PC-9 (cell line): ENCODE measurements at regions not wholly inside any gene's neighbourhood (a gene's known extent, or its start where the extent isn't known, plus 50 kb on each side); places are given as distances from the start of the nearest gene placed in this dataset.

Experiments used
- EZH2 ChIP-seq: fragments of 200-600 bp; sonication (generic); IDR thresholded peaks from 2 replicates; pipeline ENCODE4 v1.8.0; 2017; ENCODE audit warnings: antibody characterized with exemption, low read depth
- TF ChIP-seq, protein P1 (sequence below): fragments of 200-600 bp; sonication (generic); conservative IDR thresholded peaks from 2 replicates; pipeline ENCODE4 v1.6.1; 2017; ENCODE audit warnings: mixed run types, antibody characterized with exemption, mild to moderate bottlenecking, moderate library complexity

- TF ChIP-seq, protein P1, sequence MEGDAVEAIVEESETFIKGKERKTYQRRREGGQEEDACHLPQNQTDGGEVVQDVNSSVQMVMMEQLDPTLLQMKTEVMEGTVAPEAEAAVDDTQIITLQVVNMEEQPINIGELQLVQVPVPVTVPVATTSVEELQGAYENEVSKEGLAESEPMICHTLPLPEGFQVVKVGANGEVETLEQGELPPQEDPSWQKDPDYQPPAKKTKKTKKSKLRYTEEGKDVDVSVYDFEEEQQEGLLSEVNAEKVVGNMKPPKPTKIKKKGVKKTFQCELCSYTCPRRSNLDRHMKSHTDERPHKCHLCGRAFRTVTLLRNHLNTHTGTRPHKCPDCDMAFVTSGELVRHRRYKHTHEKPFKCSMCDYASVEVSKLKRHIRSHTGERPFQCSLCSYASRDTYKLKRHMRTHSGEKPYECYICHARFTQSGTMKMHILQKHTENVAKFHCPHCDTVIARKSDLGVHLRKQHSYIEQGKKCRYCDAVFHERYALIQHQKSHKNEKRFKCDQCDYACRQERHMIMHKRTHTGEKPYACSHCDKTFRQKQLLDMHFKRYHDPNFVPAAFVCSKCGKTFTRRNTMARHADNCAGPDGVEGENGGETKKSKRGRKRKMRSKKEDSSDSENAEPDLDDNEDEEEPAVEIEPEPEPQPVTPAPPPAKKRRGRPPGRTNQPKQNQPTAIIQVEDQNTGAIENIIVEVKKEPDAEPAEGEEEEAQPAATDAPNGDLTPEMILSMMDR: no peak
- TF ChIP-seq EZH2: no peak
Observed at GRCh38 chr9:79465156-79465555, 106.6 kb upstream of the TLE4 start.
